ENCODE measurements at regions not wholly inside any gene's neighbourhood (a gene's known extent, or its start where the extent isn't known, plus 50 kb on each side); places are given as distances from the start of the nearest gene placed in this dataset.
"Not testable (repeated sequence)": the region's sequence is repeated elsewhere in the genome, so short reads cannot be mapped to it uniquely, and the experiment has no call there.

DNA sequence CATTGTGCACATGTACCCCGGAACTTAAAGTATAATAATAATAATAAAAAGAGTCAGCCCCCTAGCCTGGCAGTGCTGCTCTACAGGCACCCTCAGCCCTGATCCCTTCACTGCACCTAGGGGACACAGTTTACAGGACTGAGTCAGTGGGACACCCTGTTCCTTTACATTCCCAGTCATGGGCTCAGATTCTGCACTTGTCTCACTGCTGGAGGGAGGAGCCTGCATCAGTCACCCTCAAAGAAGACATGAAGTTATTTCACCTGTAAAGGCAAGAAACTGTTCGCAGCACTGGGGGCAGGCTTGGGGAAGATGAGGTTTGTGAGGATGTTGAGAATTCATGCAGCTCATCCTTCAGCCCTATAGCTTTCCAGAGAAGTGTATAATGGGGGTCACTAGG is 50.7 kb upstream of the VPREB1 start:
- no peak for DNase-seq

DNA sequence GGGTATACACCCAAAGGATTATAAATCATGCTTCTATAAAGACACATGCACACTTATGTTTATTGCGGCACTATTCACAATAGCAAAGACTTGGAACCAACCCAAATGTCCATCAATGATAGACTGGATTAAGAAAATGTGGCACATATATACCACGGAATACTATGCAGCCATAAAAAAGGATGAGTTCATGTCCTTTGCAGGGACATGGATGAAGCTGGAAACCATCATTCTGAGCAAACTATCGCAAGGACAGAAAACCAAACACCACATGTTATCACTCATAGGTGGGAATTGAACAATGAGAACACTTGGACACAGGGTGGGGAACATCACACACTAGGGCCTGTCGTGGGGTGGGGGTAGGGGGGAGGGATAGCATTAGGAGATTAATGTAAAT is 51.1 kb upstream of the VPREB1 start:
- not testable (repeated sequence) for DNase-seq

DNA sequence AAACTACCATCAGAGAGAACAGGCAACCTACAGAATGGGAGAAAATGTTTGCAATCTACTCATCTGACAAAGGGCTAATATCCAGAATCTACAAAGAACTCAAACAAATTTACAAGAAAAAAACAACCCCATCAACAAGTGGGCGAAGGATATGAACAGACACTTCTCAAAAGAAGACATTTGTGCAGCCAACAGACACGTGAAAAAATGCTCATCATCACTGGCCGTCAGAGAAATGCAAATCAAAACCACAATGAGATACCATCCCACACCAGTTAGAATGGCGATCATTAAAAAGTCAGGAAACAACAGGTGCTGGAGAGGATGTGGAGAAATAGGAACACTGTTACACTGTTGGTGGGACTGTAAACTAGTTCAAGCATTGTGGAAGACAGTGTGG is 51.6 kb upstream of the VPREB1 start:
- DNase-seq = not testable (repeated sequence)

DNA sequence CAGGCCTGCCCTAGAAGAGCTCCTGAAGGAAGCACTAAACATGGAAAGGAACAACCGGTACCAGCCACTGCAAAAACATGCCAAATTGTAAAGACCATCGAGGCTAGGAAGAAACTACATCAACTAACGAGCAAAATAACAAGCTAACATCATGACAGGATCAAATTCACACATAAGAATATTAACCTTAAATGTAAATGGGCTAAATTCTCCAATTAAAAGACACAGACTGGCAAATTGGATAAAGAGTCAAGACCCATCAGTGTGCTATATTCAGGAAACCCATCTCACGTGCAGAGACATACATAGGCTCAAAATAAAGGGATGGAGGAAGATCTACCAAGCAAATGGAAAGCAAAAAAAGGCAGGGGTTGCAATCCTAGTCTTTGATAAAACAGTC is 54.8 kb upstream of the VPREB1 start:
- not testable (repeated sequence) for DNase-seq

DNA sequence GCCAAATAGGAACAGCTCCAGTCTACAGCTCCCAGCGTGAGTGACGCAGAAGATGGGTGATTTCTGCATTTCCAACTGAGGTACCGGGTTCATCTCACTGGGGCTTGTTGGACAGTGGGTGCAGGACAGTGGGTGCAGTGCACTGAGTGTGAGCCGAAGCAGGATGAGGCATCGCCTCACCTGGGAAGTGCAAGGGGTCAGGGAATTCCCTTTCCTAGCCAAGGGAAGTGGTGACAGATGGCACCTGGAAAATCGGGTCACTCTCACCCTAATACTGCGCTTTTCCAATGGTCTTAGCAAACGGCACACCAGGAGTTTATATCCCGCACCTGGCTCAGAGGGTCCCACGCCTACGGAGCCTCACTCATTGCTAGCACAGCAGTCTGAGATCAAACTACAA is 56.7 kb upstream of the VPREB1 start:
- DNase-seq = not testable (repeated sequence)

DNA sequence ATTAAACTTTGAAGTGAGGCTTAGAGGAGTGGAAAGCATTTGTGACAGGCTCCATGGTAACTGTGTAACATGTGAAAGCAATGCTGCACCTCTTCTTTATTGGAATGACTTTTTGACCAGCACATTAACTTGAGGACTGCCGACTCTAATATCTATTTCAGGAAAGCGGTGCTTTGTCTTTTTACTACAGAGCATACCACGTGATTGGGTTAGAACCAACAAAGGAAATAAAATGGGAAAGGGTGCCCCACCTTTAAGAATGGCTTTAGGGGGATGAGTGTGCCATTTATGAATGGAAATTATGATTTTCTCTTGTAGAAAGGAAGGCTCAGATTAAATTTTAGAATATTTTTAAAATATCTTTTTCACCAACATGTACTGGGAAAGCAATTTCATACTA is 57.3 kb upstream of the VPREB1 start:
- no peak for DNase-seq

DNA sequence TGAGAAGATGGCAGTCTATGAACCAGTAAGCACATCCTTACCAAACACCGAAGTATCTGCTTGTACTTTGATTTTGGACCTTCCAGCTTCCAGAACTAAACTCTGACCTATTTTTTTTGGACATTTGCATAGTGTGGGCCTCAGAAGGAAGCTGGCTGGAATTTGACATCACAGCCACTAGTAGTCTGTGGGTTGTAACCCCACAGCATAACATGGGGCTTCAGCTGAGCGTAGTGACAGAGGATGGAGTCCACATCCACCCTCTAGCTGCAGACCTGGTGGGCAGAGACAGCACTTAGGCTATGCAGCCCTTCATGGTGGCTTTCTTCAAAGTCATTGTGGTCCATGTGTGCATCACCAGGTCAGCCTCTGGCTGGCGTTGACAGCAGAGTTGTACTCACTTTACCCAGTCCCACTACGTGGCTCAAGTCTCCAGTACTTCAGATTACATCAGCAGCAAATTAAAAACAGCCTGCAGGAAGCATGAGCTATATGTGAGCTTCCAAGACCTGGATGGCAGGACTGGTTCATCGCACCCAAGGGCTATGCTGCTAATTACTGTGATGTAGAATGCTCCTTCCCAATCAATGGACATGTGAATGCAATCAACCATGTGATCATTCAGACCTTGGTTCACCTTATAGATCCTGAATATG is 58.6 kb upstream of the VPREB1 start:
- DNase-seq = no peak

DNA sequence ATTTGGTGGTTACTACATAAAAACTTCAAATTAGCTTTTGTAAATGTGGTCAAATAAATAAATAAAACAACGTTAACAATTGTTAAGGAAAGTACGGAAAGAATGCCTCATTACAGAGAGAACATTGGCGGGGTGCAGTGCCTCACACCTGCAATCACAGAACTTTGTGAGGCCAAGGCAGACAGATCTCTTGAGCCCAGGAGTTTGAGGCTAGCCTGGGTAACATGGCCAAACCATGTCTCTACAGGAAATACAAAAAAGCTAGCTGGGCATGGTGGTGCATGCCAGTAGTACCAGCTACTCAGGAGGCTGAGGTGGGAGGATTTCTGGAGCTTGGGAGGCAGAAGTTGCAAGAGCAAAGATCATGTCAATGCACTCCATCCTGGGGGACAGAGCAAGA is 59.4 kb upstream of the VPREB1 start:
- no peak for DNase-seq

DNA sequence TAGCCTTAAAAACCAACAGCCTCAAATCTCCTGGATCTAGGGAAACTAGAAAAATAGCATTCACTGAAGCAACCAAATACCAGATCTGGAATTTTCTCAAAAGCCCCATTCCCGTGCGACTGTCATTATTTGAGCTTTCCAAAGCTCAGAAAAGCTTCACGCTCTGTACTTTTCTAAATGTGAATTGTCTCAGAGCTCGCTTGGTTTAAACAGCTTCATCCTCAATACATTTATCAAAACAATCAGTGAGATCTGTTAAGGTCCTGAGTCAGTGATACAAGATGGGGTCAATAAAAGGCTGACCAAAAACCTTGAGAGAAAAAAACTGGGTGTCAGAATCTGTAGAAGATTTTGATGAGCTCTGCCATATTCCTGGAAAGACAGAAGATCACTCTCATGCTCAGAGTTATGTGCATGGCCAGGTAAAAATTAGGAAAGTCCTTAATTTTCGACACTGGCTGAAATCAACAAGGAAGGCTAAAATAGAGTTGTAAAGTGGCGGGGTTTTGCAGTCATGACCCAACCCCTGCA is 60.2 kb upstream of the VPREB1 start:
- DNase-seq = no peak

DNA sequence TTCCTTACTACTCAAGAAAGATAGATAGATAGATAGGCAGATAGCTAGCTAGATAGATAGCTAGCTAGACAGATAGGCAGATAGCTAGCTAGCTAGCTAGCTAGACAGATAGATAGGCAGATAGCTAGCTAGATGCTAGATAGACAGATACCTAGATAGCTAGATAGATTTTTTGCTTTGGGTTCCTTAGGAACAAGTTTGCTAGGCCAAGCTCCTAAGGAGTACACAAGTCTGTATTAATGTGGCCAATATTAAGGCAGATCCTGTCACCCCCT is 61.7 kb upstream of the VPREB1 start:
- no peak for DNase-seq

DNA sequence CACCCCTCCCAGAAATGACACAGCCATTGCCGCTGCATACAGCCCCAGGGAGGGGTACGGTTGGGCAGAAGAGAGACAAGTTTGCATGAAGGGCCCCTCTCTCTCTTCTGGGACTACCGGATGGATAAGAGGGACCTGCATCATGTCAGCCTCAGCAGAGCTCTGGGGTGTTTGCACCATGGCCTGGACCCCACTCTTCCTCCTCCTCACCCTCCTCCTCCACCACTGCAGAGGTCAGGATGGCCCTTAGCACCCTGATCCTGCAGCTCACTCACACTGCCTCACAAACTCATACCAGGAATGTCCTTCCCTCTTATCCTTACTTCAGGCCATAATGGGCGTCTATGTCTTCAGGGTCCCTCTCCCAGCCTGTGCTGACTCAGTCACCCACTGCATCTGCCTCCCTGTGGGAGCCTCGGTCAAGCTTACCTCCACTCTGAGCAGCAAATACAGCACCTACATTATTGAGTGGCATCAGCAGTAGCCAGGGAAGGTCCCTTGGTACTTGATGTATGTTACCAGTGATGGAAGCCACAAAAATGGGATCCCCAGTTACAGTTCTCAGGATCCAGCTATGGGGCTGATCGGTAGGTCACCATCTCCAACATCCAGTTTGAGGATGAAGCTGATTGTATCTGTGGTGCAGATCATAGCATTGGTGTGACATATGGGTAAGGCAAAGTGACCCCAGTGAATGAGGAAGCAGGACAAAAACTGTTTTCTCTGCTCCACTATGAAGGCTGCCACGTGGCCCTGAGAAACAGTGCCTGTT is 62.2 kb upstream of the VPREB1 start:
- no peak for DNase-seq

DNA sequence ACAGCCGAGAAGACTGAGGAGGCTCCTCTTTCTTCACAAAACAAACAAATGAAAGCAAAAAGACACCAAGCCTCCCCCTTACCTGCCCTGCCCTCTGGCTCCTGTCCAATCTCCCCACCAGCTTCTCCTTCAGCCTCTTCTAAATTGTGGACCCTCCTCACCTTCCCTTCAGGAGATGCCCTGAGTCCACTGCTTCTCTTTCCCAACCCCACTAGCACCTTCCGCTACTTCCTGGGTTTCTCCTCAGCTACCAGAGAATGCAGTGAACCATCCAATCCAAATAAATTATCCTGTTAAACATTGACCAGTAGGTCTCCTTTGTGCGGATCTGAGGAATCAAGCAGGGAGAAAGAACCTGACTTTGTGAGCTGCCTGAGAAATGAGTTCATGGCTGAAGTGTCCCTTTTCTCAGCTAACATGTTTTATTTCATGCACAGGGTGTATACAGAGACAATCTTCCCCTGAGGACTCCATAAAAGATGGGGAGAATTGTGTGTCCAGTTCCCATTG is 63.2 kb upstream of the VPREB1 start:
- no peak for DNase-seq

DNA sequence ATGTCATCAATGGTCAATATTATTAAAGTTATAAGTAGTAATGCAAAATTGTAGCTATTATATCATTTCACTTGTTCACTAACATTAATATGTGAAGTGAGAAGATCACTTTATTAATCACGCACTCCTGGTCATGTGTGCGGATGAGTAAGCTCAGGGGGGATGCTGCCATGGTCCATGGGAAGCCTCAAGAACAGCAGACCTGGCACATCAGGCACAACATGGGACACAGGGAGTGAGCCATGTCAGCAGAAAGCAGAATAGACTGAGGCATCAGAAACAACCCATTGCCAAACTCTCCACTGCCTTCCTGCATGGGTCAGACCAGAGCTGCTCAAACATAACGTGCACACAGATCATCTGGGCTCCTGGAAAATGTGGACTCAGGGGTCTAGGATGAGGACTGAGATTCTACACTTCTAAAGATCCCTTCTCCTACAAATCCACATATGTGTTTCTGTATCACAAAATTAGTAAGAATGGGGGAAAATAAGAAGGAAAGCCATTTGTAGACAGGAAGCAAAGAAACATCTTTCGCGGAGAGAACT is 63.8 kb upstream of the VPREB1 start:
- DNase-seq = no peak

DNA sequence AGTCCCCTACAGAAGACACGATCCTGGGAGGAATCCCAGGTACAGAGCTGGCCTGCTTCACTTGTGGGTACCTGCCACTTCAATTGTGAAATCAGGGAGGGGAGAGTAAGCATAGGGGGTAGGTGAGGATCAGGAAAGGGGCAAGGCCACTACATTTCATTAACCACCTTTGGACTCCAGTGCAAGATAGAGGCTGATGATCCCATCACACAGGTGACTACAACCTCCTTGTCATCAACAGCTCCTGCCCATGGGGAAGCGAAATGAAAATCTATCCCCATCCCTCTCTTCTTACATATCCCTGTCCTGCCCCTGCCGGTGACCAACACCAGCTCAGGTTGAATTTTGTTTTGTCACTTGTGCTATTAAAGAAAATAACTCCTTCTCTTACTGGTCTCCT is 64.7 kb upstream of the VPREB1 start:
- no peak for DNase-seq

DNA sequence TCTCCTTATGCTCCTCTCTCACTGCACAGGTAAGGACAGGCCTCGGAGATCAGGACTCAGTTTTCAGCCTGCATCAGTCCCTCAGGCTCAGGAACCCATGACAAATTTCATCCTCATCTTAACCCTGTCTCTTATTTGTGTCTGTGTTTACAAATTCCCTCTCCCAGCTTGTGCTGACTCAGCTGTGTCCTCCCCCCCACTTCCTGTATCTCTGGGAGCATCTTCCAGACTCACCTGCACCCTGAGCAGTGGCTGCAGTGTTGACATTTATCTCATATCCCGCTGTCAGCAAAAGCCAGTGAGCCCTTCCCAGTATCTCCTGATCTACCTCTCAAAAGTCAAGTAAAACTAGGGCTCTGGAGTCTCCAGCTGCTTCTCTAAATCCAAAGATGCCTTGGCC is 65.6 kb upstream of the VPREB1 start:
- no peak for DNase-seq

DNA sequence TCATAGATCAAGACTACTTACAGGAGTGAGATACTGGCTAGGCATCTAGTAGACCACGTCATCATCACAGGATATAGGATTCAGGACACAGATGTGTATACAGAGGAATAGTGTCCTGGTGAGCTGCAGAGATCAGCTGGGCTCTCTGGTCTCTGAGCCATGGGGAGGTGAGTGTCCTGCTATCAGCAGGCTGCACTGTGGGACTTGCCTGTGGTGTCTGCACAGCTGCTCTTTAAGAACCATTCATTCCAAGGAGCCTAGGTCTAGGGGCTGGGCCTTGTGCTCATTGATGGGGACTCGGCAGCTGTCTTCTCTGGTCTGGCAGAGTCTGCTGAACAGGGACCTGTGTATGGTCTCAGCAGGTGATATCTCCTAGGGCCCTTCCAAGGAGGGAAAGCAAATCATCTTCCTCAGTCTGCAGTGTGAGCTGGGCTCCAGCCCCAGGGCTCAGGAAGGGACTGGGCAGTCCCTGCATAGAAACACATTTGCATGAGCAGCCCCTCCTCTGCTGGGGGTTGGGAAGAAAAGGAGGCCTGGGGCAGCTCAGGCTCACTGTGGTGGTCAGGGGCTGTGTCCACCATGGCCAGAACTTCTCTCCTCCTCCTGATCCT is 66.1 kb upstream of the VPREB1 start:
- no peak for DNase-seq

DNA sequence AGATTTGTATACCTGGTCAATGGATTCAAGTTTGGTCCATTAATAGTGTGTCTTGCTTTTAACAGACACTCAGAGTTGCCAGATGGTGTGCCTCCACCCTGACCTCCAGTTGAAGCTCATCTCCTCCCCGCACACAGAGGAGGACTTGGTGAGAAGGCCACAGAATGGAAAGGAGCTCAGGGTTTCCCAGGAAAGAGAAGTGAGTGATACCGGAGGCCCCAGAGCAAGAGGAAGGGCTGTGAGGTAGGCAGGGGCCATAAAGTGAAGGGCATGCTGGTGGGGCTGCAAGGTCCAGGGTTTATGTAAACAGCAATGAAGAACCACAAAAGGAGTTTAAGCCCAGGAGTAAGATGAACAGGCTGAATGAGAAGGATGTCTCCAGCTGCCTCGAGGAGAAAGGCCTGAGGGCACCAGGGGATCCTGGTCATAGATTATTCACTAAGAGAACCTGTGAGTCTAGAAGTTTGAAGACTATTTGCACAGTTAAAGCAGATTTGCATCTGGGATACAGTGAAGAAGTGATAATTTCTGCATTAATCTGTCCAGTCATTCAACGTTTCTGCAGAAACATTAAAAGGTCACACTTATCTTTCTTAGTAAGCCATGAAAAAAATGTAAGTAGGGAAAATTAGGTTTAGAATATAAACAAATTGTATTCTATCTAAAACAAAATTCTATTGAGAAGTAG is 67.5 kb upstream of the VPREB1 start:
- no peak for DNase-seq

DNA sequence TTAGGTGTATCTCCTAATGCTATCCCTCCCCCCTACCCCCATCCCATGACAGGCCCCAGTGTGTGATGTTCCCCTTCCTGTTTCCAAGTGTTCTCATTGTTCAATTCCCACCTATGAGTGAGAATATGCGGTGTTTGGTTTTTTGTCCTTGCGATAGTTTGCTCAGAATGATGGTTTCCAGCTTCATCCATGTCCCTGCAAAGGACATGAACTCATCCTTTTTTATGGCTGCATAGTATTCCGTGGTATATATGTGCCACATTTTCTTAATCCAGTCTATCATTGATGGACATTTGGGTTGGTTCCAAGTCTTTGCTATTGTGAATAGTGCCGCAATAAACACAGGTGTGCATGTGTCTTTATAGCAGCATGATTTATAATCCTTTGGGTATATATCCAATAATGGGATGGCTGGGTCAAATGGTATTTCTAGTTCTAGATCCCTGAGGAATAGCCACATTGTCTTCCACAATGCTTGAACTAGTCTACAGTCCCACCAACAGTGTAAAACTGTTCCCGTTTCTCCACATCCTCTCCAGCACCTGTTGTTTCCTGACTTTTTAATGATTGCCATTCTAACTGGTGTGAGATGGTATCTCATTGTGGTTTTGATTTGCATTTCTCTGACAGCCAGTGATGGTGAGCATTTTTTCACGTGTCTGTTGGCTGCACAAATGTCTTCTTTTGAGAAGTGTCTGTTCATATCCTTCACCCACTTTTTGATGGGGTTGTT is 71.5 kb upstream of the VPREB1 start:
- not testable (repeated sequence) for DNase-seq

DNA sequence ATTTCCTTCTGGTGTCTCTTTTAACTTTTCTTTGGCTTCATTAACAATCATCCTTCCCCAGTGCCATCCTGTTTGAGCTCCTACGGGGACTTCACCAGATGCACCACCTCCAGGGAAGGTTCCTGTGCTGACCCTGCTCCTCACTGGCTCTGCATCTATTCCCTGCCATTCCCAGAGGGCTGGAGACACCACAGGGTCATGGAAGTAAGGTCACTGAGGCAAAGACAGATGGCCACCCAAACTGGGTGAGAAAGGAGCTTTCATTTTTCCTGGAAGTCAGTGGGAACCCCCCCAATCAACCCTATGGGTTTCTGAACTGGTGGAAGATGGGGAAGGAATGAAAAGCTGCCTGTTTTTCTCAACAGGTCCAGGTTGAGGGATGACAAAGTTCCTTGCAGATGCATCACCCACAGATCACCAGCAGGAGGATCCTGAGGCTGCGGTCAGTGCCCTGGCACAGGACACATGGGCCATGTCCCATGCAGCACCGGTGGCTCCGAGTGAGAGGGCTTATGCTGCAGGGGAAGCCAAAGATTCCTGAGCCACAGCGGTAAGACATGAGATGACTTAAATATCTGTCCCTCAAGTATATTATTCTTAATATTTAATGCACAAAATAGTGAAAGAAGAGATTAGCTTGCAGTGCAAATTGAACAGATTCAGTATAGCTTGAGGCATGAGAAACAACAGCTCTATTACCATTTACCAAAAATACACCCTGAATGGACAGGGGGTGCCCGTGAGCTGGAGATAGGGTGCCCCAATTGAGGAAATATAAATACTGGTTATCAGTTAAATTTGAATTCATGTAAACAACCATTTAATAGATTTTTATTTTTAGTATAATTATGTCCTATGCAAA is 73.0 kb upstream of the VPREB1 start:
- DNase-seq = no peak

DNA sequence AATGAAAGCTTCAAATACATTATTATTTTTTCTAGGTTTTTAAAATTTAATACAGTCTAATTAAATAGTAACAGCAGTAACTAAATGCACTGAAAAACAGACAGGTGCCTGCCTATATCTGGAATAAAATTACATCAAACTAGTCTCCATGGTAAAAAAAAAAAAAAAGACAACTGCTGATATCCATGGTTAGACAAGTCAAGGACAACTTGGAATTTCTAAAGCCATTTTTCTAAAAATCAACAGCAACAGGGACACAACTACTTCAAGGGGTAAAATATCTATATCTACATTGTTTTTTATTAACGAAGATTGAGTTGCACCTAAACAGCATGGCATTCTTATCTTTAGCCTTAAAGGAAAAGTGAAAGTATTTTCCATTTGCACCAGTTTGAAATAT is 74.7 kb upstream of the VPREB1 start:
- no peak for DNase-seq

Data from SW 1271 (cell line).